Endothelial cell of umbilical vein (primary cell): ENCODE measurements at regions not wholly inside any gene's neighbourhood (a gene's known extent, or its start where the extent isn't known, plus 50 kb on each side); places are given as distances from the start of the nearest gene placed in this dataset.

Experiments used
- BruUV-seq: library from RNA; stranded (reverse); fragments of 400-500 nt; replicated peaks from 2 replicates; lab custom pipeline; 2021; lab: Mats Ljungman, UMichigan
- CTCF ChIA-PET: fragments of 300-600, 350-600 bp; sonication (Branson Sonifier 250); formaldehyde crosslinking; loops from one replicate; lab custom pipeline; 2021; ENCODE audit warnings: antibody characterized with exemption, inconsistent platforms; lab: Charles Lee
- POLR2A ChIA-PET: fragments of 300-600, 350-600 bp; sonication (Branson Sonifier 250); formaldehyde crosslinking; loops from one replicate; lab custom pipeline; 2021; ENCODE audit warnings: antibody characterized with exemption, inconsistent platforms; lab: Charles Lee
- DNase-seq: peaks from one replicate; pipeline ENCODE4 v3.0.0-alpha.2; 2011; ENCODE audit warnings: low read depth, low spot score
- FAIRE-seq: peaks from 2 replicates; lab custom pipeline; 2011; peaks lifted over from hg19 to GRCh38; lab: Jason Lieb, UNC
- H2AFZ ChIP-seq: 2 replicates; pipeline ENCODE4 v1.6.0; 2012; ENCODE audit warnings: low read depth, low read length, control low read depth, inconsistent platforms
- H3K27ac ChIP-seq: 2 replicates; pipeline ENCODE4 v1.5.1; 2011; ENCODE audit warnings: low read depth, mild to moderate bottlenecking, control low read depth, low read length, moderate library complexity; ENCODE audit not compliant: insufficient read depth
- H3K27me3 ChIP-seq, 2 experiments: 2 replicates each; pipeline versions ENCODE4 v1.6.0 to v1.6.1; 2011; ENCODE audit warnings: low read length in 2 of 2, mixed read lengths in 1 of 2; ENCODE audit not compliant: control insufficient read depth in 2 of 2, insufficient read depth in 2 of 2
- H3K36me3 ChIP-seq, 2 experiments: 2 replicates in 1 of 2; 3 replicates in 1 of 2; pipeline ENCODE4 v1.5.1; 2011; ENCODE audit warnings: low read length in 2 of 2, mild to moderate bottlenecking in 1 of 2, moderate library complexity in 1 of 2; ENCODE audit not compliant: control insufficient read depth in 2 of 2, insufficient read depth in 2 of 2; ENCODE audit errors: extremely low read depth in 1 of 2
- H3K4me1 ChIP-seq: 3 replicates; pipeline ENCODE4 v1.5.1; 2011; ENCODE audit warnings: mild to moderate bottlenecking, low read length; ENCODE audit not compliant: control insufficient read depth, insufficient read depth; ENCODE audit errors: extremely low read depth
- H3K4me2 ChIP-seq: 2 replicates; pipeline ENCODE4 v1.6.1; 2011; ENCODE audit warnings: low read length, control low read depth, mixed read lengths; ENCODE audit not compliant: insufficient read depth
- H3K4me3 ChIP-seq, 3 experiments: fragments of 200-600 bp in 1 of 3; sonication (generic), shearing (Covaris generic) in 1 of 3; replicated peaks in 1 of 3; 2 replicates each; pipeline ENCODE4 v1.5.1; 2011 to 2016; ENCODE audit warnings: control low read depth in 3 of 3, low read length in 3 of 3, mild to moderate bottlenecking in 2 of 3, inconsistent platforms in 1 of 3, low read depth in 1 of 3, moderate library complexity in 1 of 3; ENCODE audit not compliant: insufficient read depth in 1 of 3
- H3K79me2 ChIP-seq: 2 replicates; pipeline ENCODE4 v1.6.0; 2012; ENCODE audit warnings: low read length, inconsistent platforms; ENCODE audit not compliant: control insufficient read depth, insufficient read depth
- H3K9ac ChIP-seq: replicated peaks from 2 replicates; pipeline ENCODE3; 2011; ENCODE audit warnings: low read length, control low read depth; ENCODE audit not compliant: insufficient read depth; ENCODE audit errors: extremely low read depth
- H3K9me1 ChIP-seq: replicated peaks from 3 replicates; pipeline ENCODE4 v1.6.0; 2011; ENCODE audit warnings: mild to moderate bottlenecking, low read length; ENCODE audit not compliant: control insufficient read depth, insufficient read depth; ENCODE audit errors: extremely low read depth
- H3K9me3 ChIP-seq: replicated peaks from 2 replicates; pipeline ENCODE4 v1.5.1; 2012; ENCODE audit warnings: low read length, inconsistent platforms; ENCODE audit not compliant: control insufficient read depth, insufficient read depth
- H4K20me1 ChIP-seq: replicated peaks from 2 replicates; pipeline ENCODE3; 2011; ENCODE audit warnings: mild to moderate bottlenecking, low read length; ENCODE audit not compliant: control insufficient read depth, insufficient read depth; ENCODE audit errors: extremely low read depth
- EZH2 ChIP-seq: IDR thresholded peaks from 2 replicates; pipeline ENCODE4 v1.6.1; 2012; ENCODE audit warnings: borderline replicate concordance, low read depth, mild to moderate bottlenecking, moderate library complexity, low read length, inconsistent platforms; ENCODE audit not compliant: severe bottlenecking
- GATA2 ChIP-seq: IDR thresholded peaks from 2 replicates; pipeline ENCODE4 v1.7.0; 2011; ENCODE audit warnings: low read depth, mild to moderate bottlenecking, moderate library complexity, mixed read lengths, low read length; ENCODE audit not compliant: insufficient read length, insufficient read depth
- MAX ChIP-seq: IDR thresholded peaks from 2 replicates; pipeline ENCODE4 v1.6.1; 2011; ENCODE audit not compliant: insufficient read depth, insufficient read length
- MYC ChIP-seq: IDR thresholded peaks from one replicate; pipeline ENCODE4 v1.6.1; 2011; ENCODE audit warnings: mild to moderate bottlenecking, low read depth, low read length
- POLR2A ChIP-seq: IDR thresholded peaks from 2 replicates; pipeline ENCODE4 v1.6.1; 2012; ENCODE audit warnings: low read depth, mild to moderate bottlenecking, control low read depth, low read length
- POLR2AphosphoS5 ChIP-seq: IDR thresholded peaks from 2 replicates; pipeline ENCODE4 v1.6.1; 2012; ENCODE audit warnings: low read depth, mild to moderate bottlenecking, control low read depth, low read length, moderate library complexity; ENCODE audit not compliant: insufficient read depth
- dilution Hi-C: fragments of 300-500 bp; cut with MboI; formaldehyde crosslinking; loops from one replicate; pipeline ENCODE4 v1.15.0; 2019; ENCODE audit warnings: low sequenced_read_pairs; ENCODE audit not compliant: extremely low pct_ligation_motif_present
- intact Hi-C: fragments of 100-400 bp; cut with micrococcal nuclease; formaldehyde crosslinking; loops from one replicate; pipeline ENCODE4 v1.10.0; 2022

GRCh38 chr2:16323126-16323520 lies 342.5 kb downstream of the CYRIA start:
- H3K4me1 ChIP-seq: no peaks in the 10 kb centered on the region
- H3K79me2 ChIP-seq: no peaks in the 10 kb centered on the region
- H3K27me3 ChIP-seq: no peaks in the 10 kb centered on the region
- CTCF ChIA-PET: no interaction called here
- no peaks in the 10 kb centered on the region for H3K9me1 ChIP-seq
- H3K36me3 ChIP-seq: no peaks in the 10 kb centered on the region
- POLR2A ChIA-PET: no interaction called here
- no peak overlapping the region for H3K4me3 ChIP-seq
- FAIRE-seq: no peak
- DNase-seq: no peak
- dilution Hi-C loops (no loop called here), intact Hi-C loops (no loop called here)
- no peaks in the 10 kb centered on the region for H4K20me1 ChIP-seq
- no peak overlapping the region for H3K27ac ChIP-seq
- no TSS peak for BruUV-seq
- TF ChIP-seq MAX: no peak
- no peak for TF ChIP-seq EZH2
- no peak for TF ChIP-seq GATA2
- TF ChIP-seq POLR2A: no peak
- TF ChIP-seq MYC: no peak
- H3K9ac ChIP-seq: no peak overlapping the region
- H2AFZ ChIP-seq: no peak overlapping the region
- H3K9me3 ChIP-seq: peaks cover 2% of the 10 kb centered on the region
- H3K4me2 ChIP-seq: no peak overlapping the region

GRCh38 chr2:16322308-16323125 lies 343.1 kb downstream of the CYRIA start:
- DNase-seq: no peak
- H4K20me1 ChIP-seq: no peaks in the 10 kb centered on the region
- BruUV-seq: no TSS peak
- H3K4me2 ChIP-seq: no peak overlapping the region
- H2AFZ ChIP-seq: no peak overlapping the region
- dilution Hi-C loops (no loop called here), intact Hi-C loops (no loop called here)
- ChIA-PET CTCF (no interaction called here), POLR2A (no interaction called here)
- H3K9me1 ChIP-seq: no peaks in the 10 kb centered on the region
- peaks cover 2% of the 10 kb centered on the region for H3K9me3 ChIP-seq
- FAIRE-seq: no peak
- no peaks in the 10 kb centered on the region for H3K27me3 ChIP-seq
- no peaks in the 10 kb centered on the region for H3K36me3 ChIP-seq
- no peaks in the 10 kb centered on the region for H3K4me1 ChIP-seq
- TF ChIP-seq MAX (no peak), POLR2AphosphoS5 (no peak), POLR2A (no peak), MYC (no peak), GATA2 (no peak), EZH2 (no peak)
- no peak overlapping the region for H3K9ac ChIP-seq
- no peak overlapping the region for H3K27ac ChIP-seq
- no peaks in the 10 kb centered on the region for H3K79me2 ChIP-seq
- no peak overlapping the region for H3K4me3 ChIP-seq
